ENCODE measurements at regions not wholly inside any gene's neighbourhood (a gene's known extent, or its start where the extent isn't known, plus 50 kb on each side); places are given as distances from the start of the nearest gene placed in this dataset.

- no peak for DNase-seq
Measured at GRCh38 chr19:5216141-5216847, 124.3 kb downstream of the PTPRS start.

- DNase-seq = no peak
Measured at GRCh38 chr19:5215431-5215830, 125.2 kb downstream of the PTPRS start.

GRCh38 chr19:5214902-5215301 lies 125.7 kb downstream of the PTPRS start:
- no peak for DNase-seq

- DNase-seq = no peak
Measured at GRCh38 chr19:5214371-5214770, 126.2 kb downstream of the PTPRS start.

GRCh38 chr19:5213667-5214066 lies 126.9 kb downstream of the PTPRS start:
- DNase-seq = no peak

- DNase-seq = no peak
Measured at GRCh38 chr19:5212101-5212500, 128.5 kb downstream of the PTPRS start.

GRCh38 chr19:5211217-5211822 lies 129.3 kb downstream of the PTPRS start:
- DNase-seq = no peak

GRCh38 chr19:5210556-5210955 lies 130.1 kb downstream of the PTPRS start:
- DNase-seq = no peak

- no peak for DNase-seq
Measured at GRCh38 chr19:5207806-5208205, 132.8 kb downstream of the PTPRS start.

- DNase-seq = no peak
Measured at GRCh38 chr19:5206751-5207075, 133.9 kb downstream of the PTPRS start.

GRCh38 chr19:5205937-5206750 lies 134.5 kb downstream of the PTPRS start:
- DNase-seq = no peak

- no peak for DNase-seq
Measured at GRCh38 chr19:5205381-5205780, 135.2 kb downstream of the PTPRS start.

GRCh38 chr19:5204212-5204611 lies 136.4 kb downstream of the PTPRS start:
- DNase-seq = no peak

All from activated CD4-positive, alpha-beta T cell treated with anti-CD3 and anti-CD28 coated beads for 48 hours (primary cell).